ENCODE measurements at regions not wholly inside any gene's neighbourhood (a gene's known extent, or its start where the extent isn't known, plus 50 kb on each side); places are given as distances from the start of the nearest gene placed in this dataset.
A peak's percentile ranks its signal among the peaks of the same experiment; 100 is the strongest.

GRCh38 chr7:15920953-15921352 lies 234.5 kb upstream of the MEOX2 start:
- DNase-seq (ENCODE audit: low spot score), result no peak

- no peak for DNase-seq (ENCODE audit: low spot score)
Observed at GRCh38 chr7:15916681-15917380, 230.3 kb upstream of the MEOX2 start.

GRCh38 chr7:15915686-15916293 lies 229.3 kb upstream of the MEOX2 start:
- no peak for DNase-seq (ENCODE audit: low spot score)

GRCh38 chr7:15914611-15915010 lies 228.1 kb upstream of the MEOX2 start:
- no peak for DNase-seq (ENCODE audit: low spot score)

DNA sequence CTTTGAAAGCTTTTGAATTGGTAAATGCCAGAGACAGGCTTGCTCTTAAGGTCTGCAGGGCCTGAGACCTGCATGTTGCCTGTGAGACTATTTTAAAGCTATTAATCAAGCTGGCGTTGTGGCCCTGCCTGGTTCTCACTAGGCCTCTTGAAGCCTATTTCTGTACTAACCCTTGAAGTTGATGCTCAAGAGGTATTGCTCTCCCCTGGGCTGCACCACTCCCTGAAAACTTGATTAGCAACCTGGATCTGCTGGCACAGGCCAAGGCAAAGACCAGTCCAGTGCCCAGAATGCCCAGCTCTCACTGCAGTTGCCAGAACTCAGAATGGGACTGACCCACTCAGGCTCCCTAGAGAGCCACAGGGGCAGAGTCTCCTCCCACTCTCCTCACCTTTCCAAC lies 220.0 kb upstream of the MEOX2 start:
- DNase-seq (ENCODE audit: low spot score), result no peak

DNA sequence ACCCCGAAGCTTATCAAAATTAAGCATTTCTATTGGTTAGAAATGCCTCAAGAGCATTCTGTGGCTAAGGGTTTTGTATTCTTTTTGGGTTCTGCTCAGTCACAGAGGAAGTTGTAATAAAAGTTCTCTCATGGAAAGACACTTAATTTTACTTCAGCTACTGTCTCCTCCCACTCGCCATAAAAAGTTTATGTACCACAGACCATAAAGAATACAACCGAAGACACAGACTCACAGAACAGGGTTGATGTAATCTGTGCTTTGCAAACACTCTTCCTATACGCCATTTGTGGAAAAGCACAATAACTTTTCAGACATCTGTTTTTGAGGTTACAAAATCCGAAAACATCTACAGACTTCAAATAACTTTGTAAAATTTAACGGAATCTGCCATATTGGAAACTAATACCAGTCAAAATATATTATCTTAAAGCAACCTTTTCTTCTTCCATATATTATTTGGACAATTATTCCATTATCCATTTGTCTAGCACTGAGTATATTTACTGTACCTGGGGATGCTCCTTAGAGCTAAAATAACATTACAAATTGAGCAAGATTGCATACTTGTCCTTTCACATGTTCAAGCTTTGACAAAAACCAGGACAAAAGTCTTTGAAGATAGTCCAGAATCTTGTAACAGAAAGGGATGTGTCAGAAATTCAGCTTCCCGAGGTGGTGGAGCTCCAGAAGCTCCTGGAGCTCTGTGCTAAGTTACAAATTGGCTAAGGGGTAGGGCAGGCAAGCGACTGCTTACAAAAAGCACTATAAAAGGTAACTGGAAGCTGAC lies 219.0 kb upstream of the MEOX2 start:
- no peak for DNase-seq (ENCODE audit: low spot score)

DNA sequence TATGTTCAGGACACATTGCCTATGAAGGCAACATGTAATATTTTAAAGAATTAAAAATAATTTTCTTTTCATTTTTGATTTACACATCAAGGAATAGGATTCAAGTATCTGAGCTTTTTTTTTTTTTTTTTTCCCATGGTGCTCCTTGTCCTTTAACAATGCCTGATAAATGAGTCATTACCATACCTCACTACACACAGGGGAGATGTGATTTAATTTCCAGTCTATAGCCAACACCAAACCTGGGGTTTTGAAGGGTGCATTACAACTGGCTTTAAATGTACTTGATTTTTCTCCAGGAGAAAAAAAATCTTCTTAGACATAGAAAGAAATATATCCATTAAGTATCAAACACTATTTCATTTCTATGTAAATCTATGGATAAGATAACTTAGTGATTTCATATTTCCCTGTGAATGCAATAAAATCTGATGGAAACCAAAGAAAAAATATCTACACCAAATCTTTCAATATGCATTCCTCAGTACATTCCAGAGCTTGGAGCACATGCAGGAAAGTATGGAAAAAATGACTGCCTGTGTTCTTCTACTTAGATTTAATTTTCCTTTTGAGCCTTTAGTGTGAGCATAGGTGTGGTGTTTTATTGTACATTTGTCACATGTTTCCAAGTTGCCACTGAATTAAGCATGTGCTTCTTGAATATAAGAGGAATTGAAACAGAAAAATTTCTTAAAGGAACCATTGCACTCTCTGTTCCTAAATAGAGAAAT lies 204.8 kb upstream of the MEOX2 start:
- no peak for DNase-seq (ENCODE audit: low spot score)

DNA sequence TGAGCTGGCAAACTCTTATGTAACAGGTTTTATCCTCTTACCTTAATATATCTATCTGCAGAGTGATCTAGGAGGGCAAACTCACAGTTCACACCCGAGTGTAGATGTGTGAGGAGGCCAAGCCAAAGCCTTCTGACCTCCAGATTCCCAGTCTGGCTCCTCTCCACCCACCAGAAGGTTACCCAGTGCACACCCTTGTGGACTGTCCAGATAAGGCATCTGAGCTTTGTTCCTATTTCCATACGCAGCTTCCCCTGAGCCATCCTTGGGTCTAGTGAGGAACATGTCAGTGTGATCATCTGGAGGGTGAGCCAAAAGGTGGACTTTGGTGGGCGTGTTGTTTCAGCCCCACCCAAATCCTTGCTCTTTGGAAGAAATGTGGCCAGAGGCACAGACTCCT lies 203.0 kb upstream of the MEOX2 start:
- DNase-seq (ENCODE audit: low spot score), result peak; percentile 38

- DNase-seq (ENCODE audit: low spot score), result no peak
Observed at GRCh38 chr7:15888090-15888489, 201.6 kb upstream of the MEOX2 start.

DNA sequence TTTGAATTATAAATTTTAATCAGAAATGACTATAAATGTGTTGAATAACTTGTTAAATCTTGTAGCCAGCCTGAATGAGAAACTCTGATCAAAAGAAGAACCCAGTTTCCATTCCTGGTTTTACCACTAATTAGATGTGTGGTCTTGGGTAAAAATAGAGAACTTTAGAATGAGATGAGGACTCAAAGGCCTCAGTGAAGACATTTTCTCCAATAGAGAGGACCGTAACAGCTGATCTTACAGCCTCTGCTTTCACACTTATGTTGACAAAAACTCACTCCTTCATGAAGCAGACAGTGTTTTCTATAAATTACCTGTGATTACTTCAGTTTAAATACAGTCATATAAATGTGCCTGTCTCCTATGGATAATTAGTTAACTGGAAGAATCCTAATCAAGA lies 200.1 kb upstream of the MEOX2 start:
- DNase-seq (ENCODE audit: low spot score), result no peak

DNA sequence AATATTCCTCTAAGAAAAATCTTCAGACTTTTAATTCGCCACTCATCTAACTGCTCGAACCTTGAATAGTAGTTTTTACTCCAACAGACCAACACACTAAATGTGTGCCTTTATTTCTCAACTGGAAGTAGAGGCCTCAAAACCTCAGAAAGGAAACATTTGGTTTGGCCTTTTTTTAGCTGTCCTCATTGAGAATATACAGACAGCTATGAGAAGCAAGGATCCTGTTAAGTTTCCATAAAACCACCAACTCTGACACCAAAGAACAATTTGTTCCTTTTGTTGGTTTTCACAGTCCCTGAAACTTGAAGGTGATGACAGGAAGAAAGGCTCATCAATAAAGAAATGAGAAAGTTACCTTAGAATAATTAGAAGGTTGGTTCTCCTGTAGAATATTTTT lies 199.2 kb upstream of the MEOX2 start:
- DNase-seq (ENCODE audit: low spot score), result no peak

GRCh38 chr7:15874774-15875173 lies 188.3 kb upstream of the MEOX2 start:
- no peak for DNase-seq (ENCODE audit: low spot score)

GRCh38 chr7:15870347-15870746 lies 183.9 kb upstream of the MEOX2 start:
- DNase-seq (ENCODE audit: low spot score), result no peak

DNA sequence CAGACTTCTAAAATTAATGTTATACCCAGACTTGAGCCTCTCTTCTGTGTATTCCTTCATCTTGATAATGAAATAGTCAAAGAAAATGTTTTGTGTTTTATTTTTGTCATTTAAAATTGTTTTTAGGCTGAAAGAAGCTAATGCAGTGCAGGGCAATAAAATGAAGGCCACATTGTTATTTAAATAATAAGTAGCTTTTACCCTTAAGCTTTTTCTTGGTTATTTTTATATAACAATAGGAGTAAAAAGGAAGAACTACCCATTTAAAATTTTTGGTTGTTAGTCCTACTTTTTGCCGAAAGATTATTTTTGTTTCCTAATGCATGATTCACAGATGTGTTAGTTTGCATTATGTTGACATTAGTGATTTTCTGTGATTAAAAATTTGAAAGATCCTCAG lies 181.0 kb upstream of the MEOX2 start:
- no peak for DNase-seq (ENCODE audit: low spot score)

DNA sequence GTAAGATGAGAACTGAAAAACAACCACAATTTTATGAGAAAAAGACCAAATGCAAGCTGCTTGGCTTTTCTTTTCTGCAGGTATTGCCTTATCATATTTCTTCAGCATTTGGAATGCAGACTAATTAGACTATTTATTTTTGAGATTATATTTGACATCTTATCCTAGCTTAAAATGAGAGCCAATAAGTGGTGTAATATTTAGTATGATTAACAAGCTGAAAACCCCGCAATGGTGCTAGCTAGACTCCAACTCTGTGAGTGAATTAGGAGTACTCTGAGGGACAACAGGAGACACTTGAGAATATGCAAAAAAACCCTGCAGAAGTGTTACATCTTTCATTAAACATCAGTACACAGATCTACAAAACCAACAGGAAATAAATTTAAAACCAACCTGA lies 180.3 kb upstream of the MEOX2 start:
- no peak for DNase-seq (ENCODE audit: low spot score)

DNA sequence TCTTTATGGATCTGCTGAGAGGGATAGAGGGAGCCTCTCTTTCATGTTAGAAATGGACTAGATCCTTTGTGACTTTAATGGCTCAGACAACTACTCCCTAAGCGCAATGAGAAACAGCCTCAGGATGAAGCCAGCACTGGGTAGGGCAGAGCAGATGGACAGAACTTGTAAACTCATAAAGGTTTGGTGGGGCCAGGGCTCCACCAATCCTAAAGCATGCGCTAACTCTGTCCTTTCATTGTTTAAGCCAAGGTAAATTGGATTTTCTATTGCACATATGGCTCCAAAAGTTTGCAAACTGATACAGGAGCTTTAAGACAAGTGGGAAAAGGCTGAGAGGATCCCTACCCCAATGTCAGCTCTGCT lies 178.1 kb upstream of the MEOX2 start:
- DNase-seq (ENCODE audit: low spot score), result no peak

DNA sequence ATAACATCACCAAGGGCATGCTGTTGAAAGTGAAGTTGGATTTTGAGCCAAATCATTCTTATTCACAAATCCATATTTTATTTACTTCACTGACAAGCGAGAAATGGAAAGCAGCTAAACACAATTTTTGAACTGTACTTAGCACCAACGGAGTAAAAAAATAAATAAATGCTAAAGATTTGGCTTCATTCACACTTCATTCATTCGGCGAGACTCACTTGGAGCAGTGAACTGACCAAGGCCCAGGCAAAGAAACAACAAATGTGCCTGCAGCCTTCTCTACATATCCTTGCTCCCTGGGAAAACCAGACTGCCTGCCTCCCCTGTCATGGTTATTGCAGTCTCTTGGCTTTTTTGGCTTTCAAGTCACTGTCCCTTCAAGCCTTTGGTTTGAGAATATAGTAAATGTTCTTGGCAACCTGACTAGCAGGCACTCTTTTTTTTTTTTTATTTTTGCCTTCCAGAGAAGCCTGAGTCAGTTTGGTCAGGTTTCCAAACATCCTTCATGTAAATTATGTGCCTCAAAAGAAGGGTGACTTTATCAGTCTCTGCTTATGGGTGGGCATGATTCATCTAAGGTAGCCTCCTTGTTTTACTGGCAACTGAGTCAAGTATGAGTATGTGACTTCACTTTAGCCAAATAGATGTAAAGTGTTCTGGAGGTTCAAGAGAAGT lies 177.6 kb upstream of the MEOX2 start:
- DNase-seq (ENCODE audit: low spot score), result no peak

GRCh38 chr7:15862781-15863165 lies 176.3 kb upstream of the MEOX2 start:
- no peak for DNase-seq (ENCODE audit: low spot score)

DNA sequence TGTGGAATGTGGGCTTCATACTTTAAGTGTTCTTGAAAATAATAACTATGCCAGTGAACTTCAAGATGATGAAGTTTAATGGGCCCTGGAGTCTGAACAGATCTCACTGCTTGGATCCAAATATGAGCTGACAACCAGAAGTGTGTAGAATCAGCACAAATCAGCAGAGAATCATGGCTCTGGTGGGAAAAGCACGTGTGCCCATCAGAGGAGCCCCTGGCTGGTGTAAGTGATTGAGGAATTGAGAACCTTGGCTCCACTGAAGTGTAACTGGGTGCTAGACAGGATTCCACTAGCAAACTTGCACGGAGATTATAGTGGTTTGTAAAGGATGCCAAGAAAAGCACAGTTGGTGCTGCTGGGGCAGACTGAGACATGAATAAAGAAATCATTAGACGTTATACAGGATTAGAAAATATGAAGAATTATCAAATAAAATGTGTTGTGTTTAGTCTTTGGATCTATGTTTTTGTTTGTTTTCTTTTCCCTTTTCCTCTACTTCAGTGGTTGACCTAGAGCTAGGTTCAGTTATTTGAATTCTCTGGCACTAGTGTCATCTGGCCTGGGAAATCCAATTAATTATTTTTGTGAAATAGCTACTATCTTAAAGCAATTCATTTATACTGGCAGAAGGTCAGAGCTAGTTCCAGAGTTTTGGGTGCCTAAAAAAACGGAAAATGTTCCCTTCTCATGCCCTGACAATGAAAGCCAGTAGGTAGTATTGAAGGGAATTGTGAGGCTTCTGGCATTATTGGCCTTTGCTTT lies 175.7 kb upstream of the MEOX2 start:
- DNase-seq (ENCODE audit: low spot score), result no peak

GRCh38 chr7:15860264-15860949 lies 173.9 kb upstream of the MEOX2 start:
- DNase-seq (ENCODE audit: low spot score), result no peak

DNA sequence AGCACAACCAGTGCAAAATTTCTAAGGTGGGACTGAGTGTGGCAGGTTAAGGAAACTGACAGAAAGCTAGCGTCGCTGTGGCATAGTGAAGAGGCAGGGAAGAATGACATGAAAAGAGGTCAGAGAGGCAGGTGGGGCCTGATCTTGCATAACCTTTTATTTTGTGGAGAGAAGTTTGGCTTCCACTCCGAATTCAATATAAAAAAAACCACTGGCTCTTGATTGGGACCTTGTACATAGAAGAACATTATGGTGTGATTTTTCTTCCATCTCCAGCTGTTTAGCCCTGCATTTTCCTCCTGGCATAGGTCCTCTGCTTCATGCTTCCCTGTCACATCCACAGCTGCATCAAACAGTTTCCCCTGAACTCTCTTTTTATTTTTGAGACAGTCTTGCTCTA lies 170.5 kb upstream of the MEOX2 start:
- DNase-seq (ENCODE audit: low spot score), result no peak

Measured in RKO (cell line).